Fibroblast of villous mesenchyme (primary cell): ENCODE measurements at regions not wholly inside any gene's neighbourhood (a gene's known extent, or its start where the extent isn't known, plus 50 kb on each side); places are given as distances from the start of the nearest gene placed in this dataset.
A peak's percentile ranks its signal among the peaks of the same experiment; 100 is the strongest.
"Not testable (repeated sequence)": the region's sequence is repeated elsewhere in the genome, so short reads cannot be mapped to it uniquely, and the experiment has no call there.

Experiments used
- DNase-seq: peaks from one replicate; pipeline ENCODE4 v3.0.0-alpha.2; 2010; ENCODE audit warnings: low read depth
- H3K4me3 ChIP-seq: 2 replicates; pipeline ENCODE4 v1.5.1; 2011; ENCODE audit warnings: low read depth, mild to moderate bottlenecking, low read length
- TF ChIP-seq, protein P1 (sequence below): IDR thresholded peaks from 2 replicates; pipeline ENCODE4 v1.5.1; 2012; ENCODE audit warnings: low read depth, mild to moderate bottlenecking, low read length; ENCODE audit not compliant: insufficient read depth

DNA sequence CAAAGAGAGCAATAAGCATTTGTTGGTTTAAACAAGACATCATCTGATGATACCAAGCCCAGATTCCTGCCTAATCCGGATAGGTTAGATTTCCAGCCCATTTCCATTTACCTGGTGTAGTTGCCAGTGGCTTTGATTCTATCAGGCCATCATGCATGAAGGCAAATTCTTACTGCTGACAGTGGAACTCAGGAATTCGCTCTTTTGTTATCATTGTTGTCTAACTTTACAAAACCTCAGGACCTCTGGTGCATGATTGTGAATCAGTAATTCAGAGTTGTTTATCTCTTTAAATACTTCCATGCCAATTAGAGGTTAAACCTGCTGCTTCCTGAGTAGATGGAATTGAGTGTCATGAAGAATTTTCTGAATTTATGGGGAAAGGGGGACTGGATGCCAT is 76.5 kb downstream of the C9orf152 start:
- no peak overlapping the region for H3K4me3 ChIP-seq
- no peak for DNase-seq
- TF ChIP-seq, protein P1, sequence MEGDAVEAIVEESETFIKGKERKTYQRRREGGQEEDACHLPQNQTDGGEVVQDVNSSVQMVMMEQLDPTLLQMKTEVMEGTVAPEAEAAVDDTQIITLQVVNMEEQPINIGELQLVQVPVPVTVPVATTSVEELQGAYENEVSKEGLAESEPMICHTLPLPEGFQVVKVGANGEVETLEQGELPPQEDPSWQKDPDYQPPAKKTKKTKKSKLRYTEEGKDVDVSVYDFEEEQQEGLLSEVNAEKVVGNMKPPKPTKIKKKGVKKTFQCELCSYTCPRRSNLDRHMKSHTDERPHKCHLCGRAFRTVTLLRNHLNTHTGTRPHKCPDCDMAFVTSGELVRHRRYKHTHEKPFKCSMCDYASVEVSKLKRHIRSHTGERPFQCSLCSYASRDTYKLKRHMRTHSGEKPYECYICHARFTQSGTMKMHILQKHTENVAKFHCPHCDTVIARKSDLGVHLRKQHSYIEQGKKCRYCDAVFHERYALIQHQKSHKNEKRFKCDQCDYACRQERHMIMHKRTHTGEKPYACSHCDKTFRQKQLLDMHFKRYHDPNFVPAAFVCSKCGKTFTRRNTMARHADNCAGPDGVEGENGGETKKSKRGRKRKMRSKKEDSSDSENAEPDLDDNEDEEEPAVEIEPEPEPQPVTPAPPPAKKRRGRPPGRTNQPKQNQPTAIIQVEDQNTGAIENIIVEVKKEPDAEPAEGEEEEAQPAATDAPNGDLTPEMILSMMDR = no peak

DNA sequence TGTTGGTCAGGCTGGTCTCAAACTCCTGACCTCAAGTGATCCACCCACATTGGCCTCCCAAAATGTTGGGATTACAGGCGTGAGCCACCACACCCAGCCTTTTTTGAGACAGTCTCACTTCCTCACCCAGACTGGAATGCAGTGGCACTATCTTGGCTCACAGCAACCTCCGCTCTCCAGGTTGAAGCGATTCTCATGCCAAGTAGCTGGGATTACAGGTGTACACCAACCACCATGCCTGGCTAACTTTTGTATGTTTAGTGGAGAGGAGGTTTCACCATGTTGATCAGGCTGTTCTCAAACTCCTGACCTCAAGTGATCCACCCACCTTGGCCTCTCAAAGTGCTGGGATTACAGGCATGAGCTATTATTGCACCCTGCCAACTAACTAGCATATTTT is 75.4 kb downstream of the C9orf152 start:
- H3K4me3 ChIP-seq, DNase-seq: not testable (repeated sequence)

DNA sequence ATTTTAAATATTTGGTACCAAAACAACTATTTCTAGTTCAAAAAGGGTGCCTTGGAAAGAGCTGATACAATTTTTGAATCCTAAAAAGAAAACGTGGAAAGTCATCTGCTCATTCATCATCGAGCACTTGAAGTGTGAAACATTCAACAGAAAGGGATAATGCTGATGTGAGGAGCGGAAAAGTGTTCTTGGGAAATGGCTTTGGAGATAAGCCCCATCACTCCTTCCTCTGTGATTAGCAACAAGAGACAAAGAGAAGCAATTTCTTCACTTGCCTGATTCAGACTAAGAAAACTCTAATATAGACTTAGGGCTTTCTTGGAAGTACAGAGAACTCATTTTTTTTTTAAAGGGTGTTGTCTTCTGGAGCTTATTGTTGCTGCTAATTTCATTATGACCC is 74.9 kb downstream of the C9orf152 start:
- no peak for DNase-seq

DNA sequence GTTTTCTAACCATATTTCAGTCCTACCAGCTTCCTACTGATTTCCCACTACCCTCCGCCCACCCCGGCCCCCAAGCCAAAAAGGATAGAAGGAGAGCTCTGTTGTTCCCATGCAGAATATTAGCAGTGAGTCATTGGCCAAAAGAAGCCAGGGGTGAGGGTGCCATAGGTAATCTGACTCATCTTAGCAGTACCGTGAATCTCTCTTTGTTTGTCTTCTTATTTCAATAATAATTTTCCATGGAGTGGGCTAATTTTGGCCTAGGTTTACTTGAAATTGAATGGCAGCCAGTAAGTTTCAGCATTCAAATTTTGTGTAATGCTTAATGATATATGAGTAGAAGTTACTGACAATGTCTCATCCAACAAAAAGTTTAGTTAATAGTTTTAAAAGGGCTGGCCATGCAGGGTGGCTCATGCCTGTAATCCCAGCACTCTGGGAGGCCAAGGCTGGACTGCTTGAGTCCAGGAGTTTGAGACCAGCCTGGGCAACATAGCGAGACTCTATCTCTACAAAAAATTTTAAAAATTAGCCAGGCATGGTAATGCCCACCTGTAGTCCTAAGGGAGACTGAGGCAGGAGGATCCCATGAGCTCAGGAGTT is 74.2 kb downstream of the C9orf152 start:
- TF ChIP-seq, protein P1 = no peak
- H3K4me3 ChIP-seq = no peak overlapping the region
- DNase-seq = no peak

More for the DNA sequence above, 74.9 kb downstream of the C9orf152 start:
- TF ChIP-seq, protein P1 = no peak
- no peak overlapping the region for H3K4me3 ChIP-seq

DNA sequence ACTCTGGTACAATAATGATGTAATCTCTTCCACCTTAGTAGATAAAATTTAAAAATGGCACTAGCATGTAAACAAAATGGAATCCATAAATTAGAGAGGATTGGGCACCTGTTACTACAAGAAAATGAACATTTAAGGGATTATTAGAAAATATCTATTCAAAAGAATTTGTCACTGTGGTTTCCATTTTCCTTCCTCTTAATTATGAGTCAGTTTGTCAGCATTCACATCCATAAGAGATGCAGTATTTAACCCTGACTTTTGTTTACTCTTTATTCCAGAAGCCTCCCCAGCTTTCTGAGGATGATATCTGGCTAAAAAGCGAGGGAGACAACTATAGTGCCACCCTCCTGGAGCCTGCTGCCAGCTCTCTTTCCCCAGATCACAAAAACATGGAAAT is 72.1 kb downstream of the C9orf152 start:
- DNase-seq = no peak
- no peak overlapping the region for H3K4me3 ChIP-seq
- TF ChIP-seq, protein P1 = no peak

DNA sequence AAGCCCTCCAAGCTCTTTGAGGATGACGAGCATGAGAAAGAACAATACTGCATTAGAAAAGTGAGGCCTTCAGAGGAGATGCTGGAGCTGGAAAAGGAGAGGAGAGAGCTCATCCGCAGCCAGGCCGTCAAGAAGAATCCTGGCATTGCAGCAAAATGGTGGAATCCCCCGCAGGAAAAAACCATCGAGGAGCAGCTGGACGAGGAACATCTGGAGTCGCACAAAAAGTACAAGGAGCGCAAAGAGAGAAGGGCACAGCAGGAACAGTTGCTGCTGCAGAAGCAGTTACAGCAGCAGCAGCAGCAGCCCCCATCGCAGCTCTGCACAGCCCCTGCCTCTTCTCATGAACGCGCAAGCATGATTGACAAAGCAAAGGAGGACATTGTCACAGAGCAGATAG is 71.2 kb downstream of the C9orf152 start:
- no peak for DNase-seq
- H3K4me3 ChIP-seq = no peak overlapping the region
- TF ChIP-seq, protein P1 = no peak

DNA sequence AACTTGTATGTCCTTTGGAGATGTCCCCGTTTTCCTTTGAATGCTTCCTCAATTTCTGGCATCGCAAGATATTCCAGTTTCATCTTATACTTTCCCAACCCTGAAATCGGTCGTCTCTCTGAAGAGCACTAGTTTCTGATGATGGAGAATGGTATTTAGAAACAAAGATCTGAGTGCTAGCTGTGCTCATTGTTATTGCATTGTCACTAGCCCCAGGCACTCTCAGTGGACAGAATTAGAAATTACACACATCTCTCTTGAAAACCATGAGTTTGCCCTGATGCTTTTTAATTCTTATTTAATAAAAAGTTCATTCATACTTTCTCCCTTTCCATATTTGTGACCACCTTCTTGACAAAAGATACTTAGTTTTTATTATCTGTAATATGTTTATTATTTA is 67.7 kb downstream of the C9orf152 start:
- TF ChIP-seq, protein P1 = peak; percentile 10
- H3K4me3 ChIP-seq = no peak overlapping the region
- DNase-seq = no peak
